ENCODE measurements at regions not wholly inside any gene's neighbourhood (a gene's known extent, or its start where the extent isn't known, plus 50 kb on each side); places are given as distances from the start of the nearest gene placed in this dataset.

DNA sequence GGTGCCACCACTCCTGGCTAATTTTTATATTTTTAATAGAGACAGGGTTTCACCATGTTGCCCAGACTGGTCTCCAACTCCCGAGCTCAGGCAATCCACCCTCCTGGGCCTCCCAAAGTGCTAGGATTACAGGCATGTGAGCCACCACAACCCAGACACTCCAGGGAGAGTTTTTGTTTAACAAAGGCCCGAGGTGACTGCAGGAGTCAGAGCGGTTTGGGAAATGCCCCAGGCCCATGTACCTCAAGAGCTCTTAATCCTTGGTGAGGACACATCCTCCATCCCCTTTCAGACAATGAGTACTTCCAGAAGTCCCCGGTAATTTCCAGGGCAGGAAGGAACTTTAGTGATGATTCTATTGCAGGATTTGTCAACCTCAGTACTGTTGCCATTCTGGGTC, 176.0 kb downstream of the ESRRB start:
- Mint-ChIP-seq H3K27ac (no peak overlapping the region), H3K9me3 (no peaks in the 10 kb centered on the region), H3K4me1 (no peaks in the 10 kb centered on the region), H3K4me3 (no peak overlapping the region), H3K36me3 (no peaks in the 10 kb centered on the region), H3K27me3 (peaks cover 13% of the 10 kb centered on the region)
- ATAC-seq: no peak

DNA sequence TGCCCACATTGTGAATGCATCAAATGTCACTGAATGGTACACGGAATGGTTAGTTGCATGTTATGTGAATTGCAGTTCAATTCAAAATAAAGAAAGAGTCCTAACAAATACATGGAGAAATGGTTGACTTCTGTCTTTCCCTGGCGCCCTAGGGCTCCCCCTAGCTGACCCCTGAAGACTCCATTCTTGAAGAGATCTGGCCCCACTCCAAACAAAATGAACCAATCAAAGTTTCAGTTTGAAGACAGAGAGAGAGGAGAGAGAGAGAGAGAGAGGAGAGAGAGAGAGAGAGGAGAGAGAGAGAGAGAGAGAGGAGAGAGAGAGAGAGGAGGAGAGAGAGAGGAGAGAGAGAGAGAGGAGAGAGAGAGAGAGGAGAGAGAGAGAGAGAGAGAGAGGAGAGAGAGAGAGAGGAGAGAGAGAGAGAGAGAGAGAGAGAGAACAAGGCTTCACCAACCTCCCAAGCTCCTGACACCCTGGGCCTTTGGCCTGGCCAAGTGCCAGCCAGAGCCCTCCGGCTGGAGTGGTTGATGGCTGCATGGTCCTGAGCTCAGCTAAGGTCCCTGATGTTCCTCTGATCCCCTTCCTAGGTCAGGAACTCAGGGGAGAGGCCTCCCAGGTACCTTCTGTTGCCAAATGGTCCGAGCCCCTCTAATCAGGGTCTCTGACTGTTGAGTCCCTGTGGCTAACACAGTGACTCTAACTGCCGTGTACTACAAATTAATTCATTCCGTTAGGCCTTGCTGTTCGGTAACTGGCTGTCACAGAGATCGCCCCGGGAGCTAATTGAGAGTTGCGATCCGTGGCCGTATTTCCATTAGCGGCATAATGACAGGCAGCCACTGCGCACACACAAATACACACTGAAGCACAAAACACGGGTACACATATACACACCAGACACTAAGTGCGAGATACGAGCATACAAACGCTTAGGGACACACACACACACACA, 188.8 kb downstream of the ESRRB start:
- Mint-ChIP-seq H3K4me3 (no peak overlapping the region), H3K27me3 (no peaks in the 10 kb centered on the region), H3K9me3 (peaks cover 9% of the 10 kb centered on the region), H3K27ac (no peak overlapping the region), H3K36me3 (no peaks in the 10 kb centered on the region), H3K4me1 (no peaks in the 10 kb centered on the region)
- peak; percentile 28 for ATAC-seq

DNA sequence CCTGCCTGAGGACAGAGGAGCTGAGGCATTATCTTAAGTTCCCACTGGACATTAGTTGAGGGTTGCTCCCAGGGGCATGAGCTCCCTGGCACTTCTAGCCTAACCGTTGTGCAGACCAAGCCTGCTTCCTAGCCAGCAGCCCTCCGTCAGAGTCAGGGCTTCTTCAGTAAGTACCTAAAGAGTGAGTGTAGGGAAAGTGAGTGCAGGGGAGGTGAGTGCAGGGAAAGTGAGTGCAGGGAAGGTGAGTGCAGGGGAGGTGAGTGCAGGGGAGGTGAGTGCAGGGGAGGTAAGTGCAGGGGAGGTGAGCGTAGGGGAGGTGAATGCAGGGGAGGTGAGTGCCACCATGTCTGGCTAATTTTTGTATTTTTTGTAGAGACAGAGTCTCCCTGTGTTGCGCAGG, 190.5 kb downstream of the ESRRB start:
- Mint-ChIP-seq H3K27ac (no peak overlapping the region), H3K9me3 (peaks cover 4% of the 10 kb centered on the region), H3K36me3 (no peaks in the 10 kb centered on the region), H3K4me1 (no peaks in the 10 kb centered on the region), H3K27me3 (no peaks in the 10 kb centered on the region), H3K4me3 (no peak overlapping the region)
- no peak for ATAC-seq

DNA sequence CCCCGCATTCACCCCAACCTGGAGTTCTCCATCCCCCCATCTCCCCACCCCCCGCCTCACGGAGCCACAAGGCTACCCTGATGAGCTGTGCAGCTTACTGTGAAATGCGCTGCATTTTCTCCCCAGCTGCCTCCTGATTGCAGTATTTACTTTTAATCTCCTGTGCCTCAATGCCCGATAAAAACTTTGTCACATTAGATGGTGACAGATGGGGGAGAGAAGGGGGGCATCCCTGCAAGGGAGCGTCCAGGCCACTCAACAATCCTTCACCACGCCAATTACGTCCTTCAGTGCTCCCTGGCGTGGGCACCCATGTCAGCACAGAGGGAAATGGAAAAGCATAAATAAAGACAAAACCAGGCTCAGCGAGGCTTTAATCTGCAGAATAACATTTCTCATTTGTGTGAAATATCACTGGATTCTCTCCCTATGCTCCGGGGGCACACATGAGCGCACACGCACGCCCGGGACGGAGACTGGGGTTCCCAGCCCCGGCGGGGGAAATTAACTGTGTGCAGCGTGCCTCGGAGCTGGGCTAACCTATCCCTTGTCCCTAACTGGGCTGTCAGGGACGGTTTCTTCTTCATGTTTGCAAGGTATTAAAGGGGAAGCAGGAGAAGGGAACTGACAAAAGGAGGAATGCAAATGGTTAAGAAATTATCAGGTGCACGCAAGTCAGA, 186.7 kb upstream of the VASH1 start:
- no peaks in the 10 kb centered on the region for H3K9me3 Mint-ChIP-seq
- H3K27me3 Mint-ChIP-seq: no peaks in the 10 kb centered on the region
- no peak for ATAC-seq
- H3K4me1 Mint-ChIP-seq: no peaks in the 10 kb centered on the region
- no peak overlapping the region for H3K27ac Mint-ChIP-seq
- no peaks in the 10 kb centered on the region for H3K36me3 Mint-ChIP-seq
- H3K4me3 Mint-ChIP-seq: no peak overlapping the region

DNA sequence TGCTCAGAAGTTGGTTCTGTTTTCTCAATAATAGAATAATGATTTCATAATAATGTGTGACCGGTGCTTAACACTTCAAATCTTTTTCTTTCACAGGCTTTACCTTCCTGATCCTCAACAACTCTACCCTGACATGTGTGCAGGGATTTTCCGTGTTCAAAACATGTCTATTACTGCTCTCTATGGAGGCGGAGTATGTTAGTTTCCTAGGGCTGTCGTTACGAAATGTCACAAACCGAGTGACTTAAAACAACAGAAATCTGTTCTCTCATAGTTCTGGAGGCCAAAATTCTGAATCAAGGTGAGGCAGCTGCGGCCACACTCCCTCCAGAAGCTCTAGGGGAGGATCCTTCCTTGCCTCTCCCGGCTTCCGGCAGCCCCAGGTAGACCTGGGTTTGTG, 186.2 kb upstream of the VASH1 start:
- no peaks in the 10 kb centered on the region for H3K4me1 Mint-ChIP-seq
- no peak for ATAC-seq
- no peaks in the 10 kb centered on the region for H3K36me3 Mint-ChIP-seq
- H3K27me3 Mint-ChIP-seq: no peaks in the 10 kb centered on the region
- H3K4me3 Mint-ChIP-seq: no peak overlapping the region
- H3K9me3 Mint-ChIP-seq: no peaks in the 10 kb centered on the region
- no peak overlapping the region for H3K27ac Mint-ChIP-seq

DNA sequence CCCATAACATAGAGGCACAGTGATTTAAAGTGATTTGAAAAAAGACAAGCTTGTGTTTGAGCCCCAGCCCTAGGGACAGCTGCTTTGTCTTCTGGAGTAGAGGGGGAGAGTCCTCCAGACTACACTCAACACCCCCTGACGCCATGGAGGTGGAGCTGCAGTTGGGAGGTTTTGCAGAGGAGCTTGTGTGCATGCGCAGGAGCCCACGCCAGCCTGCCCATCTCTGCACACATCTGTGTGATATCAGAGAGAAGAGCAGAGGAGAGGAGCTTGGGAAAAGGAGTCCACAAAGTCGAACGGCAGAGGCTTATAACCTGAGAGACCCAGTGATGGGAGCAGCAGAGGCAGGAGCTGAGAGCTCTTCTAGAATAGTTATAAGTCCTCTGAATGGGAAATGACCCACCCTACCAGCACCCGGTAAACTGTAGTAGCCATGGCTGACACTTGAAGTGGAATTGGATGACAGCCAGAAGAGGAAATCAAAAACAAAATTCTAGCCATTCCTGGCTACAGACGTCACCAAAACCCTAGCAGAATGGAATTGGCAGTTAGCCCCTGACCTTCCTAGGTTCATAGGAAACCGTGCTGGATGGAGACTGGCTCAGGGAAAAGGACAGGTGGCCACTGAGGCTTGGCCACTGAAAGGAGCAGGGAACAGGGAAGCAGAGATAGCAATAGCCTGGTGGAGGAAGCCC, 185.1 kb upstream of the VASH1 start:
- no peak overlapping the region for H3K4me3 Mint-ChIP-seq
- no peaks in the 10 kb centered on the region for H3K9me3 Mint-ChIP-seq
- H3K36me3 Mint-ChIP-seq: no peaks in the 10 kb centered on the region
- no peak for ATAC-seq
- H3K4me1 Mint-ChIP-seq: no peaks in the 10 kb centered on the region
- no peak overlapping the region for H3K27ac Mint-ChIP-seq
- H3K27me3 Mint-ChIP-seq: no peaks in the 10 kb centered on the region

DNA sequence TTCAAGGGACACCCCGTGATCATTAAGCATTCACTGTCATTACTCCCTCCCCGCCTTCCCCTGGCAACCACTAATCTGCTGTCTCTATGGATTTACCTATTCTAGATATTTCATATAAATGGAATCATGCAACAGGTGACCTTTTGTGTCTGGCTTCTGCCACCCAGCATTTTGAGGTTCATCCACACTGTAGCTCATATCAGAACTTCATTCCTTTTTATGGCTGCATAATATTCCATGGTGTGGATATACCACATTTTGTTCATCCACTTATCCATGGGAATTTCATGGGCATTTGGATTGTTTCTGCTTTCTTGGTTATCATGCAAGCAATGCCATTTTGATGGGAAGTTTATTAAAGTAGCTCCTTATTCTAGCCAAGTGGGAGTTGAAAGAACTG, 184.2 kb upstream of the VASH1 start:
- no peak overlapping the region for H3K4me3 Mint-ChIP-seq
- no peak for ATAC-seq
- no peak overlapping the region for H3K27ac Mint-ChIP-seq
- no peaks in the 10 kb centered on the region for H3K36me3 Mint-ChIP-seq
- no peaks in the 10 kb centered on the region for H3K4me1 Mint-ChIP-seq
- H3K27me3 Mint-ChIP-seq: no peaks in the 10 kb centered on the region
- no peaks in the 10 kb centered on the region for H3K9me3 Mint-ChIP-seq

DNA sequence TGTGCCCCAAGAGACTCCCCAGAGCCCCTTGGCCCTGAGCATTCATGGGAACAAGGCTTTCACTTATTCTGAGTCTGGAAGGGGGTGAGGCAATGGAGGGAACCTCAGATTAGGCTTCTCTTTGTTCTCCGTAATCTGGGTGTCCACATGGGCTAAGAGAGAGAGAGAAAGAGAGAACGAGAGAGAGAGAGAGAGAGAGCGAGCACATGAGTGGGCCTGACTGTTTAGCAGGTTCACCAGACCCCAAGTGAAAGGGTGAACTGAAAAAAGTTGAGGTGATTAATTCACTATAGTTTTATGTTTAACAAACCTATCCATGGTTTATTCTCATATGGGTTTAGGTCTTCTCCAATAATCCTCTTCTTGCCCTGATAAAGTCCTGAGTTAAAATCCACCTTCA, 183.4 kb upstream of the VASH1 start:
- Mint-ChIP-seq H3K9me3 (no peaks in the 10 kb centered on the region), H3K4me1 (no peaks in the 10 kb centered on the region)

DNA sequence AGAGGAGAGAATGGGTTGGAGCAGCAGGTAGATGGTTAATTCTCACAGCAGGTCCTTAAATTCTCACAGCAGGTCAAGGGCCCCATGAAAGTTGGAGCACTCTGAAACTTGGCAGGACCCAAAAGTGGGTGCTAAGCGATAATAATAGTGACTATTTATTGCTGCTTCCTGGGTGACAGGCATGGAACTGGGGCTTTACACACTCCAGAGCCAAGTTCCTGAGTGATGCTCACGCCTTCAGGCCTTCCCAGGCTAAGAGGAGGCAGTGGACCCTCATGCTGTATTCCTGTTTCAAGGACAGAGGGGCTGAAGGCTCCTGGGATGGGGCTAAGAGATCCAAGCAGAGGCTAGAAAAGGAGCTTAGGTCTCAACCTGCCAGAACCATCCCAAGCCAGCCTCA, 180.9 kb upstream of the VASH1 start:
- Mint-ChIP-seq H3K4me1 (no peaks in the 10 kb centered on the region), H3K27me3 (peaks cover 9% of the 10 kb centered on the region), H3K36me3 (no peaks in the 10 kb centered on the region), H3K9me3 (no peaks in the 10 kb centered on the region), H3K27ac (no peak overlapping the region), H3K4me3 (no peak overlapping the region)
- no peak for ATAC-seq

More for the DNA sequence above, 183.4 kb upstream of the VASH1 start:
- H3K27me3 Mint-ChIP-seq: no peaks in the 10 kb centered on the region
- no peak for ATAC-seq
- no peak overlapping the region for H3K4me3 Mint-ChIP-seq
- no peak overlapping the region for H3K27ac Mint-ChIP-seq
- no peaks in the 10 kb centered on the region for H3K36me3 Mint-ChIP-seq

DNA sequence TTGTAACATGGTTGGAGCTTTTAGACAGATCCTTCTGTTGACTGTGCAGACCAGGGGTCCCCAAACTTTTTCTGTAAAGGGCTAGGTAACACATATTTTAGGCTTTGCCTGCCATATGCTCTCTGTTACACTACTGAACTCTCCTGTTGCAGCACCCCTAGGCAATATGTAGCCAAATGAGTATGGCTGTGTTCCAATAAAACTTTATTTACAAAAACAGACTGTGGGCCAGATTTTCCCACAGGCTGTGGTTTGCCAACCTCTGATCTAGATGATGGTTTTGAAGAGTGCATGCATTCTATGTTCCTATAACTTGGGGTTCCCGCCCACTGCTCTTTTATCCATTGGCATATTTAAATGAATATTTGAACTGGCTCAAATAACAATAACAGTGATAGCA, 180.3 kb upstream of the VASH1 start:
- Mint-ChIP-seq H3K4me3 (no peak overlapping the region), H3K4me1 (no peaks in the 10 kb centered on the region), H3K9me3 (no peaks in the 10 kb centered on the region), H3K27me3 (peaks cover 10% of the 10 kb centered on the region), H3K27ac (no peak overlapping the region), H3K36me3 (no peaks in the 10 kb centered on the region)
- no peak for ATAC-seq

DNA sequence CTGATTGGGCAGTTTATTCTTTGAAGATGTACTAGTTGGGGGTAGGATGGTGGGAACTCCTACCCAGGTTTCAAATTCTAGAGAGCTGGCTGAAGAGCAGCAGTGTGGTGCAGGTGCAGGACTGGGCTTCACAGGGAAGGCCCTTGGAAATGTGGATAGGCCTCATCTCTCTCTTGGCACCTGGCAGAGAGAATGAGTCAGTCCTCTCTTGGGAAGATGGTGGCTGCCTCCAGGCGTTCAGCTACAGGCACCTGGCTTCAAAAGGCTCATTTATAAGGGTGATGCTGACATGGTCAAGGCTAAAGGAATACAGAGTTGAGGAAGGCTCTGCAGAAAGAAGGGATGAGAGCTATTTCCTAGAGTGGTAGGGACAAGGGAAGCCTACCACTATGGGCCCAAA, 179.7 kb upstream of the VASH1 start:
- H3K27ac Mint-ChIP-seq: no peak overlapping the region
- H3K9me3 Mint-ChIP-seq: no peaks in the 10 kb centered on the region
- H3K36me3 Mint-ChIP-seq: no peaks in the 10 kb centered on the region
- H3K4me3 Mint-ChIP-seq: no peak overlapping the region
- H3K4me1 Mint-ChIP-seq: no peaks in the 10 kb centered on the region
- no peak for ATAC-seq
- H3K27me3 Mint-ChIP-seq: peaks cover 17% of the 10 kb centered on the region

DNA sequence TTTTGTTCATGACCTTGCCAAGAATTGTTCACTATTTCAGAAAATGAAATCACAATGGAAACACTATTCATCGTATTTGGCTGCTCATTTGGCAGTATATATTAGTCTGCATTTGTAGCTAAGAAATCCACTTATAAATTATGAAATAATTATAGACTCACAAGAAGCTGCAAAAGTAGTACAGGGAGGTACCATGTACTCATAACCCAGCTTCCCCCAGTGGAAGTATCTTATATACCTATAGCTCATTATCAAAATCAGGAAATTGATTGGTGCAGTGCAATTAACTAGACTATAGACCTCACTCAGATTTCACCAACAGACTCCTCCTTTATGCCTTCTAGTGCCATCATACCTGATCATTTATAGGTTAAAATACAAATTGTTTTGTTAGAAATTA, 178.8 kb upstream of the VASH1 start:
- Mint-ChIP-seq H3K27ac (no peak overlapping the region), H3K27me3 (peaks cover 17% of the 10 kb centered on the region), H3K36me3 (no peaks in the 10 kb centered on the region), H3K9me3 (no peaks in the 10 kb centered on the region), H3K4me3 (no peak overlapping the region), H3K4me1 (no peaks in the 10 kb centered on the region)
- no peak for ATAC-seq

DNA sequence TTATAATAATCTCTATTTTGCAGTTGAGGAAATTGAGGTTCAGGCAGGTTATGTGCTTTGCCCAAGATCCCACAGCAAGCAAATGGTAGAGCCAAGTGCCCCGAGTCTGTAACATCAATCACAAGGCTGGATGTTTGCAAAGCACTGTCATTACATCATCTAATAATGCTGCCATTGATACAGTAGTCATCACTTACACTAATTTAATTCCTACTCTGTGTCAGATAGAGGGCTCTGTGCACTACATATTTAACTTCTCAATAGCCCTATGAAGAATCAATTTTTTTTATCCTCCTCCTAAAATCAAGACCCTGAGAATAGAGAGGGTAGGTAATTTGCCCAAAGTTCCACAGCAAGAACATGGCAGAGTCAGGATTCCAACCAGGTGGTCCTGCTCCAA, 178.1 kb upstream of the VASH1 start:
- Mint-ChIP-seq H3K27ac (no peak overlapping the region), H3K4me1 (no peaks in the 10 kb centered on the region), H3K9me3 (no peaks in the 10 kb centered on the region), H3K36me3 (no peaks in the 10 kb centered on the region), H3K27me3 (peaks cover 17% of the 10 kb centered on the region), H3K4me3 (no peak overlapping the region)
- no peak for ATAC-seq

DNA sequence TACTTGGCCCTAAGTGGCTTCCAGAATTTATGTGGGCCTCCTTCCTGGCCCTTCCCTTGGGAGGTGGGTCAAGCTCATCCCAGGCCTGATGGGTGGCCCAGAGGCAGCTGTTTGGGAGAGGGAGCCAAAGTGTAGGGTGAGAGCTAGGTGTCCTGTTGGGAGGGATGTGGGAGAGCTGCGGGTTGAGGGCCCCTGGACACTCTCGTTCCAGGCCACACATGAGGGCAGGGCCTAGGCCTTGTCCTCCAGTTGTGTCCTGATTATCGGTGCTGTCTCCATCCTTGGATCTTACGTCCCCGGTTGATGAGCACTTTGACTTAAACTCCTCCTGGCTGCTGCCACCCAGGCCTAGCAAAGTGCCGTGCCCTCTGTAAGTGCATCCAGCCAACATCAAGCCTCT, 177.5 kb upstream of the VASH1 start:
- Mint-ChIP-seq H3K4me3 (no peak overlapping the region), H3K36me3 (no peaks in the 10 kb centered on the region), H3K4me1 (no peaks in the 10 kb centered on the region), H3K9me3 (no peaks in the 10 kb centered on the region), H3K27ac (no peak overlapping the region), H3K27me3 (peaks cover 17% of the 10 kb centered on the region)
- ATAC-seq: no peak

DNA sequence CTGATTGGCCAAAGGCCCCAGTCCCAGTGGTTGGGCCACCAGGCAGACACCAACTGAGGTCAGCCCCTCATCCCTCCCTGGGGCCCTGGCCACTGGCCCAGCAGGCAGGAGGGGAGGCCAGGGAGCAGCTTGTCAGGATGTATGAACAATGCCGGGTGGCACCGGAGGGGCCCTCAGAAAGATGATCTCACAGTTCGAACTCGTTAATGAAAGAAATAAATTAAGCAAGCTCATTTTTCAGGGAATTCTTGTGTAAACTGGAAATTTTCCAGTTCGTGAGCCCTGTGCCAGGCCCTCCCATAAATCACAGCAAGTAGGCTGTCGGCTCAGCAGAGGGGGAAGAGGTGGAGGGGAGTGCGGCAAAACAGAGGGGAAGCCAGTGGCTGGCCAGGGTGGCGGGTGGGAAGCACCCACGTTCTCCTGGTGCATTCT, 177.0 kb upstream of the VASH1 start:
- no peaks in the 10 kb centered on the region for H3K4me1 Mint-ChIP-seq
- H3K9me3 Mint-ChIP-seq: no peaks in the 10 kb centered on the region
- H3K4me3 Mint-ChIP-seq: no peak overlapping the region
- no peak for ATAC-seq
- H3K27ac Mint-ChIP-seq: no peak overlapping the region
- no peaks in the 10 kb centered on the region for H3K36me3 Mint-ChIP-seq
- H3K27me3 Mint-ChIP-seq: peaks cover 17% of the 10 kb centered on the region

Measured in stimulated activated memory B cell treated with anti-CD40 and anti-IgM and Interleukin-4, amounts not matched to agents 10 μg/mL and 1 μg/mL and 100 μg/mL, for 72 hours (primary cell).